Prostate gland (tissue), 2 donors: ENCODE measurements at regions not wholly inside any gene's neighbourhood (a gene's known extent, or its start where the extent isn't known, plus 50 kb on each side); places are given as distances from the start of the nearest gene placed in this dataset.

ENCODE experiments used
- DNase-seq: peaks from one replicate; pipeline ENCODE4 v3.0.0-alpha.2; 2019; ENCODE audit warnings: low spot score
- H3K27ac ChIP-seq, 2 donors: fragments of 200-600 bp; sonication (generic); 2 replicates each; pipeline ENCODE4 v1.5.1; 2017 to 2019
- H3K27me3 ChIP-seq: fragments of 200-600 bp; sonication (generic); replicated peaks from 2 replicates; pipeline ENCODE4 v1.5.1; 2019; ENCODE audit not compliant: insufficient read depth
- H3K36me3 ChIP-seq, 2 donors: fragments of 200-600 bp; sonication (generic); 1 replicate in 1 of 2; 2 replicates in 1 of 2; pipeline versions ENCODE4 v1.5.1 to v1.8.1; 2017 to 2019
- H3K4me1 ChIP-seq: fragments of 200-600 bp; sonication (generic); replicated peaks from 2 replicates; pipeline ENCODE4 v1.5.1; 2019
- H3K4me3 ChIP-seq, 2 donors: fragments of 200-600 bp; sonication (generic); 2 replicates each; pipeline ENCODE4 v1.5.1; 2017 to 2019
- H3K9me3 ChIP-seq: fragments of 200-600 bp; sonication (generic); 2 replicates; pipeline ENCODE4 v1.5.1; 2017
- CTCF ChIP-seq, 4 experiments: fragments of 200-600 bp in 2 of 4; fragments of 450-650 bp in 2 of 4; sonication (generic) in 2 of 4; IDR thresholded peaks; 1 replicate in 3 of 4; 2 replicates in 1 of 4; pipeline ENCODE4 v1.5.1; 2016 to 2019; ENCODE audit warnings: antibody characterized with exemption in 4 of 4, mild to moderate bottlenecking in 2 of 4, moderate library complexity in 2 of 4
- POLR2A ChIP-seq: fragments of 450-650 bp; IDR thresholded peaks from one replicate; pipeline ENCODE4 v1.6.1; 2016; ENCODE audit warnings: antibody characterized with exemption, mild to moderate bottlenecking
- POLR2AphosphoS5 ChIP-seq: sonication (generic); formaldehyde crosslinking; IDR thresholded peaks from one replicate; pipeline ENCODE4 v1.6.1; 2017; ENCODE audit warnings: antibody characterized with exemption
- WGBS: methylation state at CpG from one replicate; pipeline ENCODE4 v1.1.5; 2018; 5-methylcytosine and 5-hydroxymethylcytosine counted together
- intact Hi-C: fragments of 100-400 bp; cut with DNase I; formaldehyde crosslinking; loops from one replicate; pipeline ENCODE4 v1.14.2; 2022

GRCh38 chr4:126482311-126482710, 1150.4 kb upstream of the INTU start:
- Histone ChIP-seq H3K4me1 (no peaks in the 10 kb centered on the region), H3K27ac (no peak overlapping the region), H3K9me3 (no peaks in the 10 kb centered on the region), H3K36me3 (no peaks in the 10 kb centered on the region), H3K27me3 (no peaks in the 10 kb centered on the region), H3K4me3 (no peak overlapping the region)
- intact Hi-C loops, result no loop called here
- TF ChIP-seq POLR2AphosphoS5 (no peak), CTCF (IDR thresholded peaks at IDR 0.05) (no peak), POLR2A (no peak)
- DNase-seq, result no peak

- Histone ChIP-seq H3K9me3 (no peaks in the 10 kb centered on the region), H3K4me3 (no peak overlapping the region), H3K27ac (no peak overlapping the region), H3K4me1 (no peaks in the 10 kb centered on the region), H3K27me3 (no peaks in the 10 kb centered on the region), H3K36me3 (no peaks in the 10 kb centered on the region)
- DNase-seq, result no peak
- WGBS, result 78% methylated on average over 1 of the region's 1 CpG
- intact Hi-C loops, result no loop called here
- no peak for TF ChIP-seq POLR2A
- TF ChIP-seq CTCF (IDR thresholded peaks at IDR 0.05), result no peak
- no peak for TF ChIP-seq POLR2AphosphoS5
Observed at GRCh38 chr4:126486377-126486776, 1146.4 kb upstream of the INTU start.

DNA sequence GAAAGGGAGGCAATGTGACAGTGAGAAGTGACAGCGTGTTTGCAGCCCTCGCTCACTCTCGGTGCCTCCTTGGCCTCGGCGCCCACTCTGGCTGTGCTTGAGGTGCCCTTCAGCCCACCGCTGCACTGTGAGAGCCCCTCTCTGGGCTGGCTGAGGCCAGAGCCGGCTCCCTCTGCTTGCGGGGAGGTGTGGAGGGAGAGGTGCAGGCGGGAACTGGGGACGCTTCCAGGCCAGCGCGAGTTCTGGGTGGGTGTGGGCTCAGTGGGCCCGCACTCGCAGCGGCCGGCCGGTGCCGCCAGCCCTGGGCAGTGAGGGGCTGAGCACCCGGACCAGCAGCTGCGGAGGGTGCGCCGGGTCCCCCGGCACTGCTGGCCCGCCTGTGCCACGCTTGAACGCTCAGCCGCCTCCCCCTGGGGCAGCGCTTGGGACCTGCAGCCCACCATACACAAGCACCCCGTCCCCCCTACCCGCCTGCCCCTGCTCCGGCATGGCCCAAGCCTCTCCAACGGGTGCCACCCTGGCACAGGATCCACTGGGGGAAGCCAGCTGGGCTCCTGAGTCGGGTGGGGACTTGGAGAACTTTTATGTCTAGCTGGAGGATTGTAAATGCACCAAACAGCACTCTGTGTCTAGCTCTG, 1142.8 kb upstream of the INTU start:
- Histone ChIP-seq H3K4me3 (no peak overlapping the region), H3K9me3 (no peaks in the 10 kb centered on the region), H3K36me3 (no peaks in the 10 kb centered on the region), H3K4me1 (no peaks in the 10 kb centered on the region), H3K27me3 (no peaks in the 10 kb centered on the region), H3K27ac (no peak overlapping the region)
- 97% methylated on average over 10 of the region's 33 CpGs for WGBS
- intact Hi-C loops, result no loop called here
- TF ChIP-seq POLR2AphosphoS5 (no peak), POLR2A (no peak), CTCF (IDR thresholded peaks at IDR 0.05) (no peak)
- no peak for DNase-seq

DNA sequence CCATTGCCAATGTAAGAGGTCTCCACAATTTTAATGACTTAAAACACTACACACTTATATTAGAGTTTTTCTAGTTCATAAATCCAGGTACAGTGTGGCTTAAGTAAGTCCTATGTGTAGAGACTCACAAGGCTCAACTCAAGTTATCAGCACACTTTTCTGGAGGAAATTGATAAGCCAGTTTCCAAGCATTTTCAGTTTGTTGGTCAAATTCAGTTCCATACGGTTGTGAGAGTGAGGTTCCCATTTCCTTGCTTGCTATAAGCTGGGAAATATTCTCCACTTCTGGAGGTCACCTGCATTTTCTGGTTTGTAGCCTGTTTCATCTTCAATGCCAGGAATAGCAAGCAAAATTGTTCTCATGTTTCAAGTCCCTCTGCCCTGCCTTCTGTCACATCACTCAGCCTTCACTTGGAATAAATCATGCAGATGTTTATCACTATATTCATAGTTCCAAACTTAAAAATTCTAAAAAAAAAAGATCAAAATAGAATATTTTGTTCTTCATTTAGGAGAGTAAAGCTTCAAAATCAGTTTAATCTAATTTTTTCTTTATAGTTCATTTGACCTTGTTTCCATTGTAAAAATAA, 1137.5 kb upstream of the INTU start:
- no peaks in the 10 kb centered on the region for H3K36me3 ChIP-seq
- no peak for DNase-seq
- H3K27me3 ChIP-seq, result no peaks in the 10 kb centered on the region
- 69% methylated on average over 1 of the region's 1 CpG for WGBS
- H3K9me3 ChIP-seq, result no peaks in the 10 kb centered on the region
- intact Hi-C loops, result no loop called here
- no peak overlapping the region for H3K27ac ChIP-seq
- TF ChIP-seq POLR2A (no peak), CTCF (IDR thresholded peaks at IDR 0.05) (no peak), POLR2AphosphoS5 (no peak)
- no peak overlapping the region for H3K4me3 ChIP-seq
- no peaks in the 10 kb centered on the region for H3K4me1 ChIP-seq

DNA sequence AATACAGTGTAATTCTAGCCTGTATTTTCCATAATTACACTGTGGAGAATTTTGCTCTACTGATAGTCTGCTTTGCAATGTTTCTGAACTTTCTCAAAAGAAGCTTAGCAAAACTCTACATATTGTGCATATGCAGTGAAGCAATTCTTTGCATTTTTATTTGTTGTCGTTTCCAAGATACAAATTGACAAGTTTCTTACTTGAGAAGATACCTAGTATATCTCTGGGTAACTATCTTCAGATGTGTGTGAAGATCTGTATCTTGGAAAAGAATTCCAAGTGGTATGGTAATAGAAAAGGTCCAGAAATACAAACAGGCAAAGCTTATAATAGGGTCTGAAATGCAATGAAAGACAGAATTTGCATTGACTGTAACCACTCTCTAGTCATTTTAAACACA, 1119.8 kb upstream of the INTU start:
- Histone ChIP-seq H3K36me3 (no peaks in the 10 kb centered on the region), H3K9me3 (no peaks in the 10 kb centered on the region), H3K4me3 (no peak overlapping the region), H3K27me3 (no peaks in the 10 kb centered on the region), H3K4me1 (no peaks in the 10 kb centered on the region), H3K27ac (no peak overlapping the region)
- TF ChIP-seq POLR2A (no peak), CTCF (IDR thresholded peaks at IDR 0.05) (no peak), POLR2AphosphoS5 (no peak)
- 45% methylated on average over 1 of the region's 1 CpG for WGBS
- no peak for DNase-seq
- intact Hi-C loops, result no loop called here
